H9 (cell line): ENCODE measurements at regions not wholly inside any gene's neighbourhood (a gene's known extent, or its start where the extent isn't known, plus 50 kb on each side); places are given as distances from the start of the nearest gene placed in this dataset.

Experiments used
- DNase-seq: peaks from one replicate; pipeline ENCODE4 v3.0.0-alpha.2; 2017
- H2AFZ ChIP-seq: one replicate; pipeline ENCODE4 v1.6.1; 2013; ENCODE audit warnings: mild to moderate bottlenecking, low read length, control low read depth, moderate library complexity
- H2AK5ac ChIP-seq: 2 replicates; pipeline ENCODE4 v1.6.1; 2013; ENCODE audit warnings: low read length, control low read depth, mixed read lengths; ENCODE audit not compliant: insufficient read length
- H2BK120ac ChIP-seq: one replicate; pipeline ENCODE4 v1.6.1; 2013; ENCODE audit warnings: low read depth, mild to moderate bottlenecking, low read length, control low read depth, inconsistent platforms; ENCODE audit not compliant: poor library complexity, severe bottlenecking
- H2BK12ac ChIP-seq: 2 replicates; pipeline ENCODE4 v1.6.1; 2013; ENCODE audit warnings: low read length, control low read depth, mixed read lengths, low read depth; ENCODE audit not compliant: insufficient read length
- H2BK15ac ChIP-seq: 2 replicates; pipeline ENCODE4 v1.6.1; 2013; ENCODE audit warnings: low read depth, low read length, control low read depth
- H2BK20ac ChIP-seq: one replicate; pipeline ENCODE4 v1.6.1; 2013; ENCODE audit warnings: low read depth, mild to moderate bottlenecking, low read length, control low read depth, inconsistent platforms; ENCODE audit not compliant: poor library complexity, severe bottlenecking
- H2BK5ac ChIP-seq: 2 replicates; pipeline ENCODE4 v1.6.1; 2013; ENCODE audit warnings: low read length, control low read depth, mixed read lengths; ENCODE audit not compliant: insufficient read length
- H3K14ac ChIP-seq: 2 replicates; pipeline ENCODE4 v1.6.1; 2013; ENCODE audit warnings: low read length, control low read depth; ENCODE audit not compliant: insufficient read depth
- H3K18ac ChIP-seq: 2 replicates; pipeline ENCODE4 v1.6.1; 2013; ENCODE audit warnings: low read depth, mild to moderate bottlenecking, mixed read lengths, low read length, control low read depth; ENCODE audit not compliant: insufficient read length
- H3K23ac ChIP-seq: 2 replicates; pipeline ENCODE4 v1.6.1; 2013; ENCODE audit warnings: low read length, control low read depth, mixed read lengths, low read depth; ENCODE audit not compliant: insufficient read length
- H3K23me2 ChIP-seq: 2 replicates; pipeline ENCODE4 v1.6.1; 2013; ENCODE audit warnings: low read depth, mild to moderate bottlenecking, mixed read lengths, low read length, control low read depth; ENCODE audit not compliant: insufficient read length, poor library complexity, severe bottlenecking
- H3K27ac ChIP-seq: 2 replicates; pipeline ENCODE4 v1.5.1; 2013; ENCODE audit warnings: low read length, control low read depth, mixed read lengths, low read depth; ENCODE audit not compliant: insufficient read length
- H3K27me3 ChIP-seq: 2 replicates; pipeline ENCODE4 v1.6.1; 2013; ENCODE audit warnings: low read length, control low read depth, inconsistent platforms; ENCODE audit not compliant: insufficient read depth
- H3K4ac ChIP-seq: 2 replicates; pipeline ENCODE4 v1.6.1; 2013; ENCODE audit warnings: low read depth, mild to moderate bottlenecking, control low read depth, inconsistent platforms, low read length, moderate library complexity
- H3K4me1 ChIP-seq: 2 replicates; pipeline ENCODE4 v1.6.1; 2013; ENCODE audit warnings: low read length, control low read depth, inconsistent platforms; ENCODE audit not compliant: insufficient read depth
- H3K4me2 ChIP-seq: 2 replicates; pipeline ENCODE4 v1.6.1; 2013; ENCODE audit warnings: low read length, control low read depth, mixed read lengths; ENCODE audit not compliant: insufficient read length, insufficient read depth
- H3K56ac ChIP-seq: 2 replicates; pipeline ENCODE4 v1.6.1; 2013; ENCODE audit warnings: low read depth, mild to moderate bottlenecking, mixed read lengths, low read length, control low read depth; ENCODE audit not compliant: insufficient read length
- H3K79me1 ChIP-seq: 2 replicates; pipeline ENCODE4 v1.6.1; 2013; ENCODE audit warnings: low read depth, mild to moderate bottlenecking, moderate library complexity, low read length, control low read depth, inconsistent platforms; ENCODE audit not compliant: insufficient read depth, poor library complexity, severe bottlenecking
- H3K79me2 ChIP-seq: 2 replicates; pipeline ENCODE4 v1.6.1; 2013; ENCODE audit warnings: low read length, control low read depth, inconsistent platforms; ENCODE audit not compliant: insufficient read depth
- H3K9ac ChIP-seq: 2 replicates; pipeline ENCODE4 v1.6.1; 2013; ENCODE audit warnings: low read length, control low read depth, mixed read lengths; ENCODE audit not compliant: insufficient read length; ENCODE audit errors: extremely low read depth
- H3K9me3 ChIP-seq: one replicate; pipeline ENCODE4 v1.6.1; 2013; ENCODE audit warnings: low read depth, low read length, inconsistent platforms; ENCODE audit not compliant: control insufficient read depth
- H3T11ph ChIP-seq: one replicate; pipeline ENCODE4 v1.6.1; 2013; ENCODE audit warnings: mild to moderate bottlenecking, low read length, control low read depth, inconsistent platforms
- H4K20me1 ChIP-seq: one replicate; pipeline ENCODE4 v1.6.1; 2013; ENCODE audit not compliant: control insufficient read depth, insufficient read length, insufficient read depth
- H4K5ac ChIP-seq: 2 replicates; pipeline ENCODE4 v1.6.1; 2013; ENCODE audit warnings: low read depth, mild to moderate bottlenecking, mixed read lengths, low read length, control low read depth; ENCODE audit not compliant: insufficient read length
- H4K8ac ChIP-seq: replicated peaks from 2 replicates; pipeline ENCODE4 v1.6.1; 2013; ENCODE audit warnings: low read length, control low read depth, mixed read lengths, low read depth; ENCODE audit not compliant: insufficient read length
- H4K91ac ChIP-seq: 2 replicates; pipeline ENCODE4 v1.6.1; 2013; ENCODE audit warnings: low read depth, mild to moderate bottlenecking, moderate library complexity, mixed read lengths, low read length, control low read depth; ENCODE audit not compliant: insufficient read length
- H3K27ac Mint-ChIP-seq, 3 experiments: 2 replicates in 2 of 3; 3 replicates in 1 of 3; pipeline ENCODE4 v1.8.0; 2020 to 2021; ENCODE audit warnings: mixed read lengths in 3 of 3, mild to moderate bottlenecking in 1 of 3, moderate library complexity in 1 of 3
- H3K27me3 Mint-ChIP-seq: 2 replicates; pipeline ENCODE4 v1.8.0; 2021; ENCODE audit warnings: low read depth, mild to moderate bottlenecking, moderate library complexity, mixed read lengths
- H3K36me3 Mint-ChIP-seq, 3 experiments: 2 replicates in 2 of 3; 3 replicates in 1 of 3; pipeline ENCODE4 v1.8.0; 2020 to 2021; ENCODE audit warnings: low read depth in 3 of 3, mixed read lengths in 3 of 3; ENCODE audit not compliant: insufficient read depth in 1 of 3
- H3K4me1 Mint-ChIP-seq, 2 experiments: 2 replicates each; pipeline ENCODE4 v1.8.0; 2020; ENCODE audit warnings: mixed read lengths in 2 of 2
- H3K4me3 Mint-ChIP-seq, 2 experiments: 2 replicates in 1 of 2; 3 replicates in 1 of 2; pipeline ENCODE4 v1.8.0; 2020 to 2021; ENCODE audit warnings: mild to moderate bottlenecking in 2 of 2, mixed read lengths in 2 of 2, moderate library complexity in 1 of 2
- H3K9me3 Mint-ChIP-seq, 2 experiments: 2 replicates in 1 of 2; 3 replicates in 1 of 2; pipeline ENCODE4 v1.8.0; 2020; ENCODE audit warnings: mild to moderate bottlenecking in 2 of 2, mixed read lengths in 2 of 2, moderate library complexity in 1 of 2
- WGBS: extraction: QIAGEN DNeasy Blood & Tissue Kit; methylation state at CpG from one replicate; pipeline ENCODE4 v1.1.7; 2013; ENCODE audit warnings: missing lambda C conversion rate, low lambda C conversion rate, mixed read lengths; ENCODE audit not compliant: insufficient read length; ENCODE audit errors: extremely low coverage; 5-methylcytosine and 5-hydroxymethylcytosine counted together
- TF ChIP-seq, protein P1 (sequence below): fragments of 200-600 bp; sonication (generic); conservative IDR thresholded peaks from 3 replicates; pipeline ENCODE4 v1.8.0; 2021; ENCODE audit warnings: antibody characterized with exemption, mild to moderate bottlenecking

DNA sequence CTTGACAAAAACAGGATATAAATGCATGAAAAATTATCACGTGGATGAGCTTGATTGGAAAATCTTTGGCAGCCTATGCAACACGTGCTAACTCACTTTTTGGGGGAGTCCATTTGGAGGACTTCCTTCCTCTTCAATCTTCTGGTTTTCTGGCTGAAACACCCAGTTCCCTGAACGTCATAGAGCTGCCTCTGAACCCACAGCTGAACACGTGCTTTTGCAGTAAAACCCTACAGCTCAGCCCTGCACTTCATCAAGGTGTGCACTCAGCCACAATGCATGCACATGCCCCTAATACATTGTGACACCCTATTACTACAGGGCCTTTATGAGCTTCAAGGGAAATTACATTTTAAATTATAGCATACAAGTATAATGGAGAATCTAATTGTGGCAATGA, 808.7 kb upstream of the AUTS2 start:
- H2AFZ ChIP-seq = no peak overlapping the region
- no peak for DNase-seq
- no peaks in the 10 kb centered on the region for H3K23me2 ChIP-seq
- H3K4me1 ChIP-seq = 0 out of 2 replicates have a peak, but pooled peaks cover 3% of the 10 kb centered on the region
- no peaks in the 10 kb centered on the region for H3K9me3 ChIP-seq
- no peak overlapping the region for H4K8ac ChIP-seq
- H3K27ac ChIP-seq = no peak overlapping the region
- Mint-ChIP-seq H3K27me3 (peaks cover 3% of the 10 kb centered on the region; the same call in 1 of the 2 replicates), H3K27ac (no peak overlapping the region; a peak in 1 of 7 replicates), H3K36me3 (peaks cover 2 to 8% (median 4%) of the 10 kb centered on the region in 3 experiments; a peak in 4 of 7 replicates), H3K4me1 (peaks cover 11 to 21% of the 10 kb centered on the region in 2 experiments), H3K4me3 (no peak overlapping the region), H3K9me3 (peaks cover 6 to 7% of the 10 kb centered on the region in 2 experiments)
- no peak overlapping the region for H2AK5ac ChIP-seq
- H2BK5ac ChIP-seq = no peak overlapping the region
- H3K18ac ChIP-seq = no peak overlapping the region
- H3T11ph ChIP-seq = no peak overlapping the region
- no peak overlapping the region for H3K14ac ChIP-seq
- no peak overlapping the region for H2BK20ac ChIP-seq
- no peaks in the 10 kb centered on the region for H3K79me1 ChIP-seq
- WGBS = no CpG with 5 or more reads among the region's 4 CpGs
- no peak overlapping the region for H3K4me2 ChIP-seq
- H3K79me2 ChIP-seq = no peaks in the 10 kb centered on the region
- H3K4ac ChIP-seq = no peak overlapping the region
- no peaks in the 10 kb centered on the region for H3K27me3 ChIP-seq
- H4K5ac ChIP-seq = no peak overlapping the region
- H2BK12ac ChIP-seq = no peak overlapping the region
- no peak overlapping the region for H2BK120ac ChIP-seq
- TF ChIP-seq, protein P1, sequence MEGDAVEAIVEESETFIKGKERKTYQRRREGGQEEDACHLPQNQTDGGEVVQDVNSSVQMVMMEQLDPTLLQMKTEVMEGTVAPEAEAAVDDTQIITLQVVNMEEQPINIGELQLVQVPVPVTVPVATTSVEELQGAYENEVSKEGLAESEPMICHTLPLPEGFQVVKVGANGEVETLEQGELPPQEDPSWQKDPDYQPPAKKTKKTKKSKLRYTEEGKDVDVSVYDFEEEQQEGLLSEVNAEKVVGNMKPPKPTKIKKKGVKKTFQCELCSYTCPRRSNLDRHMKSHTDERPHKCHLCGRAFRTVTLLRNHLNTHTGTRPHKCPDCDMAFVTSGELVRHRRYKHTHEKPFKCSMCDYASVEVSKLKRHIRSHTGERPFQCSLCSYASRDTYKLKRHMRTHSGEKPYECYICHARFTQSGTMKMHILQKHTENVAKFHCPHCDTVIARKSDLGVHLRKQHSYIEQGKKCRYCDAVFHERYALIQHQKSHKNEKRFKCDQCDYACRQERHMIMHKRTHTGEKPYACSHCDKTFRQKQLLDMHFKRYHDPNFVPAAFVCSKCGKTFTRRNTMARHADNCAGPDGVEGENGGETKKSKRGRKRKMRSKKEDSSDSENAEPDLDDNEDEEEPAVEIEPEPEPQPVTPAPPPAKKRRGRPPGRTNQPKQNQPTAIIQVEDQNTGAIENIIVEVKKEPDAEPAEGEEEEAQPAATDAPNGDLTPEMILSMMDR = no peak
- no peak overlapping the region for H2BK15ac ChIP-seq
- no peak overlapping the region for H3K56ac ChIP-seq
- no peak overlapping the region for H3K9ac ChIP-seq
- no peak overlapping the region for H3K23ac ChIP-seq
- H4K20me1 ChIP-seq = no peaks in the 10 kb centered on the region
- H4K91ac ChIP-seq = no peak overlapping the region
